A549 (cell line): ENCODE measurements at regions not wholly inside any gene's neighbourhood (a gene's known extent, or its start where the extent isn't known, plus 50 kb on each side); places are given as distances from the start of the nearest gene placed in this dataset.

Source experiments
- ATAC-seq, 2 experiments: fragments of 200-7000 bp in 1 of 2; fragments of >200 bp in 1 of 2; cut with Nextera tagmentation in 1 of 2; cut with Tn5 transposase in 1 of 2; 3 replicates each; pipeline versions ENCODE4 v1.8.0 to v1.9.1; 2018 to 2020; ENCODE audit warnings: mild to moderate bottlenecking in 1 of 2, moderate library complexity in 1 of 2
- CTCF ChIA-PET: fragments of 300-600 bp; sonication (Branson Sonifier 250); formaldehyde crosslinking; extraction: SDS; loops from one replicate; lab custom pipeline; 2021; ENCODE audit warnings: antibody characterized with exemption, inconsistent platforms; lab: Yijun Ruan, JAX
- POLR2A ChIA-PET: fragments of 350-600 bp; formaldehyde crosslinking; extraction: SDS; loops from one replicate; lab custom pipeline; 2021; ENCODE audit warnings: antibody characterized with exemption, inconsistent platforms; lab: Yijun Ruan, JAX
- DNase-seq, 2 experiments: peaks; one replicate each; pipeline versions ENCODE4 v3.0.0 to v3.0.0-alpha.2; 2011 to 2016; ENCODE audit warnings: low read depth in 1 of 2, low spot score in 1 of 2
- FAIRE-seq: peaks from 2 replicates; lab custom pipeline; 2011; peaks lifted over from hg19 to GRCh38; lab: Jason Lieb, UNC
- H3K27ac ChIP-seq, 2 experiments: fragments of >200 bp; sonication (Bioruptor Twin); formaldehyde crosslinking; 3 replicates each; pipeline ENCODE4 v1.5.1; 2016 to 2017
- H3K4me1 ChIP-seq: fragments of >200 bp; sonication (Bioruptor Twin); formaldehyde crosslinking; 3 replicates; pipeline ENCODE4 v1.6.1; 2016
- H3K4me2 ChIP-seq: fragments of >200 bp; sonication (Bioruptor Twin); formaldehyde crosslinking; 3 replicates; pipeline ENCODE4 v1.6.1; 2016
- H3K4me3 ChIP-seq: fragments of >200 bp; sonication (Bioruptor Twin); formaldehyde crosslinking; 3 replicates; pipeline ENCODE4 v1.5.1; 2016
- H3K9me3 ChIP-seq: fragments of >200 bp; sonication (Bioruptor Twin); formaldehyde crosslinking; 3 replicates; pipeline ENCODE4 v1.6.1; 2016
- ATOH8 ChIP-seq: fragments of 250-450 bp; sonication (Bioruptor Pico); IDR thresholded peaks from 2 replicates; pipeline ENCODE4 v1.5.0; 2020; ENCODE audit warnings: low read depth, mild to moderate bottlenecking, moderate library complexity
- CHD4 ChIP-seq: fragments of 200-600 bp; sonication (generic); IDR thresholded peaks from 2 replicates; pipeline ENCODE4 v1.6.1; 2016; ENCODE audit warnings: antibody characterized with exemption, mild to moderate bottlenecking, borderline replicate concordance
- EHMT2 ChIP-seq: fragments of 200-600 bp; sonication (generic); IDR thresholded peaks from 2 replicates; pipeline ENCODE4 v1.6.1; 2016; ENCODE audit warnings: antibody characterized with exemption, low read depth, mild to moderate bottlenecking, moderate library complexity
- FOSL2 ChIP-seq, 2 experiments: fragments of 450-650 bp in 1 of 2; fragments of >200 bp in 1 of 2; sonication (Bioruptor Twin) in 1 of 2; formaldehyde crosslinking; IDR thresholded peaks; 2 replicates each; pipeline versions ENCODE4 v1.5.0 to v1.6.1; 2016 to 2020; ENCODE audit warnings: mild to moderate bottlenecking in 1 of 2, moderate library complexity in 1 of 2
- GATA3 ChIP-seq: IDR thresholded peaks from 2 replicates; pipeline ENCODE4 v1.6.1; 2012; ENCODE audit warnings: borderline replicate concordance
- HEYL ChIP-seq: fragments of 250-450 bp; sonication (Bioruptor Pico); IDR thresholded peaks from 2 replicates; pipeline ENCODE4 v1.8.0; 2021; ENCODE audit warnings: mild to moderate bottlenecking, moderate library complexity
- HOXA7 ChIP-seq: fragments of 250-450 bp; sonication (Bioruptor Pico); IDR thresholded peaks from 2 replicates; pipeline ENCODE4 v1.5.0; 2020; ENCODE audit warnings: mild to moderate bottlenecking, moderate library complexity
- HOXB5 ChIP-seq: fragments of 250-450 bp; sonication (Bioruptor Pico); IDR thresholded peaks from 2 replicates; pipeline ENCODE4 v1.5.0; 2020; ENCODE audit warnings: mild to moderate bottlenecking, moderate library complexity
- KDM5A ChIP-seq: fragments of 200-600 bp; sonication (generic); IDR thresholded peaks from 2 replicates; pipeline ENCODE4 v1.6.1; 2016; ENCODE audit warnings: antibody characterized with exemption, mild to moderate bottlenecking
- MAFK ChIP-seq: fragments of 450-650 bp; IDR thresholded peaks from 2 replicates; pipeline ENCODE4 v1.6.1; 2014; ENCODE audit not compliant: partially characterized antibody
- MAZ ChIP-seq: fragments of 150-350 bp; IDR thresholded peaks from 2 replicates; pipeline ENCODE4 v1.6.1; 2014; ENCODE audit warnings: antibody characterized with exemption, low read depth, low read length, borderline replicate concordance
- NPAS2 ChIP-seq: fragments of 250-450 bp; sonication (Bioruptor Pico); IDR thresholded peaks from 2 replicates; pipeline ENCODE4 v1.8.0; 2022; ENCODE audit warnings: mild to moderate bottlenecking, moderate library complexity, borderline replicate concordance
- RAD21 ChIP-seq, 2 experiments: fragments of >200 bp in 1 of 2; sonication (Bioruptor Twin) in 1 of 2; formaldehyde crosslinking in 1 of 2; IDR thresholded peaks in 1 of 2; conservative IDR thresholded peaks in 1 of 2; 2 replicates in 1 of 2; 3 replicates in 1 of 2; pipeline ENCODE4 v1.6.1; 2012 to 2018; ENCODE audit warnings: inconsistent platforms in 1 of 2
- RCOR1 ChIP-seq: fragments of 150-350 bp; IDR thresholded peaks from 2 replicates; pipeline ENCODE4 v1.6.1; 2014; ENCODE audit warnings: antibody characterized with exemption, low read length, low read depth
- RNF2 ChIP-seq: fragments of 200-600 bp; sonication (generic); IDR thresholded peaks from 2 replicates; pipeline ENCODE4 v1.6.1; 2016; ENCODE audit warnings: low read depth, mild to moderate bottlenecking, antibody characterized with exemption, moderate library complexity, borderline replicate concordance
- SMC3 ChIP-seq: fragments of >200 bp; sonication (Bioruptor Twin); formaldehyde crosslinking; IDR thresholded peaks from 3 replicates; pipeline ENCODE4 v1.6.1; 2018; ENCODE audit warnings: inconsistent platforms
- USF2 ChIP-seq: fragments of 450-650 bp; IDR thresholded peaks from 2 replicates; pipeline ENCODE4 v1.6.1; 2014; ENCODE audit warnings: antibody characterized with exemption
- ZNF302 ChIP-seq: fragments of 250-450 bp; sonication (Bioruptor Pico); IDR thresholded peaks from 2 replicates; pipeline ENCODE4 v1.9.0; 2021; ENCODE audit warnings: inconsistent platforms, mild to moderate bottlenecking, moderate library complexity
- ZSCAN20 ChIP-seq: fragments of 250-450 bp; sonication (Bioruptor Pico); IDR thresholded peaks from 2 replicates; pipeline ENCODE4 v1.8.0; 2022; ENCODE audit warnings: mild to moderate bottlenecking, moderate library complexity
- WGBS: methylation state at CpG from one replicate; pipeline ENCODE4 v1.1.6; 2017; ENCODE audit errors: missing lambda C conversion rate; 5-methylcytosine and 5-hydroxymethylcytosine counted together

- no peaks in the 10 kb centered on the region for H3K9me3 ChIP-seq
- FAIRE-seq: no peak
- no peak overlapping the region for H3K4me3 ChIP-seq
- TF ChIP-seq ZSCAN20 (CRISPR knock-in tag) (no peak), HOXA7 (CRISPR knock-in tag) (no peak), KDM5A (no peak), HEYL (CRISPR knock-in tag) (no peak), RAD21 (conservative IDR thresholded peaks at IDR 0.05 in 1 of 2, IDR thresholded peaks at IDR 0.05 in 1 of 2) (no peak), EHMT2 (no peak), USF2 (no peak), MAZ (no peak), ZNF302 (CRISPR knock-in tag) (no peak), ATOH8 (CRISPR knock-in tag) (no peak), SMC3 (no peak), GATA3 (no peak), RNF2 (no peak)
- no peak for DNase-seq
- H3K27ac ChIP-seq: no peak overlapping the region
- WGBS: 74% methylated on average over 5 of the region's 5 CpGs
- ChIA-PET CTCF (no interaction called here), POLR2A (no interaction called here)
- H3K4me2 ChIP-seq: no peak overlapping the region
- ATAC-seq: no peak
- peaks cover 4% of the 10 kb centered on the region; the same call in 1 of the 3 replicates for H3K4me1 ChIP-seq
Observed at GRCh38 chr4:187903106-187903505, 92.5 kb upstream of the ZFP42 start.

GRCh38 chr4:187903700-187904099 lies 91.9 kb upstream of the ZFP42 start:
- WGBS: 8% methylated on average over 1 of the region's 1 CpG
- Histone ChIP-seq H3K4me2 (no peak overlapping the region), H3K27ac (no peak overlapping the region), H3K4me3 (no peak overlapping the region), H3K9me3 (no peaks in the 10 kb centered on the region), H3K4me1 (peaks cover 6% of the 10 kb centered on the region; the same call in 1 of the 3 replicates)
- ChIA-PET CTCF (no interaction called here), POLR2A (no interaction called here)
- no peak for DNase-seq
- ATAC-seq: no peak
- no peak for TF ChIP-seq HOXB5 (CRISPR knock-in tag)
- TF ChIP-seq CHD4: no peak
- no peak for TF ChIP-seq RCOR1
- FAIRE-seq: no peak

- TF ChIP-seq EHMT2: no peak
- TF ChIP-seq FOSL2 (IDR thresholded peaks at IDR 0.05): 0 out of 2 replicates have a peak, but pooled peaks have one; percentile 13
- TF ChIP-seq FOSL2 (CRISPR knock-in tag; IDR thresholded peaks at IDR 0.05): 0 out of 2 replicates have a peak, but pooled peaks have one; percentile 18
- Histone ChIP-seq H3K4me3 (no peak overlapping the region), H3K4me1 (peaks cover 6% of the 10 kb centered on the region; the same call in 1 of the 3 replicates), H3K9me3 (no peaks in the 10 kb centered on the region), H3K27ac (no peak overlapping the region), H3K4me2 (0 out of 3 replicates have a peak overlapping the region, but pooled peaks have one; percentile 21)
- ATAC-seq (peak; percentile 61 to 62; a peak in 4 of 6 replicates), DNase-seq (peak in 1 of 2 experiments; percentile 11), FAIRE-seq (no peak)
- CTCF ChIA-PET: no interaction called here
- POLR2A ChIA-PET: no interaction called here
- WGBS: 63% methylated on average over 6 of the region's 6 CpGs
Observed at GRCh38 chr4:187908079-187908561, 87.5 kb upstream of the ZFP42 start.

- CTCF ChIA-PET: no interaction called here
- 34% methylated on average over 2 of the region's 2 CpGs for WGBS
- H3K4me3 ChIP-seq: no peak overlapping the region
- H3K4me1 ChIP-seq: peaks cover 6% of the 10 kb centered on the region; the same call in 1 of the 3 replicates
- TF ChIP-seq ZNF302 (CRISPR knock-in tag) (no peak), MAFK (peak; percentile 34), NPAS2 (CRISPR knock-in tag) (no peak)
- DNase-seq (no peak), ATAC-seq (no peak), FAIRE-seq (no peak)
- POLR2A ChIA-PET: no interaction called here
- no peak overlapping the region for H3K27ac ChIP-seq
- no peaks in the 10 kb centered on the region for H3K9me3 ChIP-seq
- H3K4me2 ChIP-seq: no peak overlapping the region
Observed at GRCh38 chr4:187908731-187909130, 86.8 kb upstream of the ZFP42 start.
